ENCODE measurements at regions not wholly inside any gene's neighbourhood (a gene's known extent, or its start where the extent isn't known, plus 50 kb on each side); places are given as distances from the start of the nearest gene placed in this dataset.

DNA sequence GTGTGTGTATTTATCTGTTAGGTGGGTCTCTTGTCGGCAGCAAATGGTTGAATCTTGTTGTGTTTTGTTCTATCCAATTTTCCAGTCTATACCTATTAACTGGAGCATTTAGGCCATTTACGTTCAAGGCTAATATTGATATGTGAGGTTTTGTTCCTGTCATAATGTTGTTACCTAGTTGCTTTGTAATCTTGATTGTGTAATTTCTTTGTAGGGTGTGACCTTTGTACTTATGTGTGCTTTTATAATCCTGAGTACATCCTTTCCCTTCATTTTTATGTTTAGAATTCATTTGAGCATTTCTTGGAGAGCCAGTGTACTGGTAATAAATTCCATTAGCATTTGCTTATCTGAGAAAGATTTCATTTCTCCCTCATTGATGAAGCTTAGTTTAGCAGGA, 83.0 kb upstream of the MIR17HG start:
- H3K36me3 ChIP-seq: no peaks in the 10 kb centered on the region
- TF ChIP-seq, protein P1, sequence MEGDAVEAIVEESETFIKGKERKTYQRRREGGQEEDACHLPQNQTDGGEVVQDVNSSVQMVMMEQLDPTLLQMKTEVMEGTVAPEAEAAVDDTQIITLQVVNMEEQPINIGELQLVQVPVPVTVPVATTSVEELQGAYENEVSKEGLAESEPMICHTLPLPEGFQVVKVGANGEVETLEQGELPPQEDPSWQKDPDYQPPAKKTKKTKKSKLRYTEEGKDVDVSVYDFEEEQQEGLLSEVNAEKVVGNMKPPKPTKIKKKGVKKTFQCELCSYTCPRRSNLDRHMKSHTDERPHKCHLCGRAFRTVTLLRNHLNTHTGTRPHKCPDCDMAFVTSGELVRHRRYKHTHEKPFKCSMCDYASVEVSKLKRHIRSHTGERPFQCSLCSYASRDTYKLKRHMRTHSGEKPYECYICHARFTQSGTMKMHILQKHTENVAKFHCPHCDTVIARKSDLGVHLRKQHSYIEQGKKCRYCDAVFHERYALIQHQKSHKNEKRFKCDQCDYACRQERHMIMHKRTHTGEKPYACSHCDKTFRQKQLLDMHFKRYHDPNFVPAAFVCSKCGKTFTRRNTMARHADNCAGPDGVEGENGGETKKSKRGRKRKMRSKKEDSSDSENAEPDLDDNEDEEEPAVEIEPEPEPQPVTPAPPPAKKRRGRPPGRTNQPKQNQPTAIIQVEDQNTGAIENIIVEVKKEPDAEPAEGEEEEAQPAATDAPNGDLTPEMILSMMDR (IDR thresholded peaks at IDR 0.05; ENCODE audit: borderline replicate concordance): no peak
- intact Hi-C loops (cut with micrococcal nuclease): no loop called here

DNA sequence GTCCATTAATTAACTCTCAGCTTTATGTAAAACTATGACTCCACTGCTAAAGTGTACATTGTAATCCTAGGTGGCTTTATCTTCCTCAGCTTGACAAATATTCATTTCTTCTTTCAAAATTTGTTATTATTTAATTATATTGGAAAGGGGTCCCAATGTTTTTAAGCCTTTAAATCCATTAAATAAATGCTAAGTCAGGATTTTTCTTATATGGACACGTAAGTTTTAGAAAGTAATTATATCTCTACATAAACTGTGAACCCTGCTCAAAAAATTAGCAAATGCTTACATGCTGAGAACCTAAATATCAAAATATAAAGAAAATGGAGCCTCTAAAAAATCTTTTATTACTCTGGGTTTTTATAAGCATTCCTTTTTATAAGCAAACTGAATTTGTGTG, 78.2 kb upstream of the MIR17HG start:
- TF ChIP-seq, protein P1 (IDR thresholded peaks at IDR 0.05; ENCODE audit: borderline replicate concordance): no peak
- DNase-seq: no peak
- Histone ChIP-seq H3K27me3 (ENCODE audit: low read depth) (no peaks in the 10 kb centered on the region), H3K4me3 (no peak overlapping the region), H3K36me3 (no peaks in the 10 kb centered on the region), H3K27ac (replicated peaks) (no peak overlapping the region), H3K9me3 (replicated peaks) (peaks cover 21% of the 10 kb centered on the region), H3K4me1 (no peaks in the 10 kb centered on the region)
- intact Hi-C loops (cut with micrococcal nuclease): no loop called here

More for the DNA sequence above, 83.0 kb upstream of the MIR17HG start:
- Histone ChIP-seq H3K4me1 (no peaks in the 10 kb centered on the region), H3K27me3 (ENCODE audit: low read depth) (no peaks in the 10 kb centered on the region), H3K4me3 (no peak overlapping the region), H3K27ac (replicated peaks) (no peak overlapping the region), H3K9me3 (replicated peaks) (peaks cover 34% of the 10 kb centered on the region)
- no peak for DNase-seq

DNA sequence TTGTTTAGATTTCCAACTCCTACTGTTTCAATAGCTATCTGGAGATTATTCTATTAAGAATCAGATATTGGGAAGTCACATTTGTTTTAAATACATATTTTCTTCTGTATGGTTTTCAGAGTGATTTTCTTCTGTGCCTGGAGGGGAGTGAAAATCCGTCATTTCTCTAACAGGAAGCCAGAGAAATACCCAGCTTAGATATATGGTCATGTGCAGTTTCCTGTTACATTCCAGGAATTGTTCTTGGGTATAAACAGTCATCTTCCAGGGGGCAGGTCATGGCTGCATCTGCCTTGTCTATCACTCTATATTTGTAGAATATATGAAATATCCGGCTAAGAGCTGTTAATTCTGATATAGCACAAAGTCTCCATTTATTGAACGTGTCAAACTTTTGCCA, 77.5 kb upstream of the MIR17HG start:
- H3K9me3 ChIP-seq (replicated peaks): peaks cover 13% of the 10 kb centered on the region
- no peak overlapping the region for H3K4me3 ChIP-seq
- no peak for DNase-seq
- intact Hi-C loops (cut with micrococcal nuclease): no loop called here
- TF ChIP-seq, protein P1 (IDR thresholded peaks at IDR 0.05; ENCODE audit: borderline replicate concordance): no peak
- no peak overlapping the region for H3K27ac ChIP-seq (replicated peaks)
- H3K27me3 ChIP-seq (ENCODE audit: low read depth): no peaks in the 10 kb centered on the region
- no peaks in the 10 kb centered on the region for H3K4me1 ChIP-seq
- no peaks in the 10 kb centered on the region for H3K36me3 ChIP-seq

DNA sequence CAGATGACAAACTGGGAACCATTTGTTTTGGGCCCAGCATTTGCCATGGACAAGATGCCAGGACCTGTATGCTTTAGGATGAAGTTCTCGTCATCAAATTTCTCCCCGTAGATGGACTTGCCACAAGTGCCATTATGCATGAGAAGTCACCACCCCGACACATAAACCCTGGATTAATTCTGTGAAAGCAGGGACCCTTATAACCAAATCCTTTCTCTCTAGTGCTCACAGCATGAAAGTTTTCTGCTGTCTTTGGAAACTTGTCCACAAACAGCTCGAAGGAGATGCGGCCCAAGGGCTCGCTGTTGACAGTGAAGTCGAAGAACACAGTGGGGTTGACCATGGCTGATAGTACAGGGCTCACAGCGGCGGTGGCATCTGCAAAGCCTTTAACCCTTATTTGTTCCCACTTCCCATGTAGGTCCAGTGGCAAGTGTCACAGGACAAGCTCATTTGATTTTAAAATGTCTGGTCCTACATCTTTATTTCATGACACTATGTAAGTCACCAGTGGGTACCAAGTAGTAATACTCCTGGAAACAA, 75.2 kb upstream of the MIR17HG start:
- no peak overlapping the region for H3K27ac ChIP-seq (replicated peaks)
- no peak overlapping the region for H3K4me3 ChIP-seq
- H3K4me1 ChIP-seq: no peaks in the 10 kb centered on the region
- H3K27me3 ChIP-seq (ENCODE audit: low read depth): no peaks in the 10 kb centered on the region
- no peaks in the 10 kb centered on the region for H3K36me3 ChIP-seq
- intact Hi-C loops (cut with micrococcal nuclease): no loop called here
- H3K9me3 ChIP-seq (replicated peaks): peaks cover 3% of the 10 kb centered on the region
- no peak for DNase-seq
- TF ChIP-seq, protein P1 (IDR thresholded peaks at IDR 0.05; ENCODE audit: borderline replicate concordance): no peak

DNA sequence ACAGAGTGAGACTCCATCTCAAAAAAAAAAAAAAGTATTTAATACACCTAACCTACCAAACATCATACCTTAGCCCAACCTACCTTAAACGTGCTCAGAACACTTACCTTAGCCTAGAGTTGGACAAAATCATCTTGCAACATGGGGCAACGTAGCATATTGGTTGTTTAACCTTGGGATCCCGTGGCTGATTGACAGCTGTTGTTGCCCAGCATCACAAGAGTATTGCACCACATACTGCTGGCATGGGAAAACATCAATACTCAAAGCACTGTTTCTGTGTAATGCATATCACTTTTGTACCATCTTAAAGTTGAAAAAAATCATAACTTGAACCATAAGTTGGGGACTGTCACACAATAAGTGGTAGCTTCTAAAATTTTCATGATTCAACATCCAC, 73.8 kb upstream of the MIR17HG start:
- H3K27ac ChIP-seq (replicated peaks): no peak overlapping the region
- TF ChIP-seq, protein P1 (IDR thresholded peaks at IDR 0.05; ENCODE audit: borderline replicate concordance): no peak
- H3K9me3 ChIP-seq (replicated peaks): peaks cover 3% of the 10 kb centered on the region
- no peaks in the 10 kb centered on the region for H3K27me3 ChIP-seq (ENCODE audit: low read depth)
- intact Hi-C loops (cut with micrococcal nuclease): no loop called here
- no peaks in the 10 kb centered on the region for H3K4me1 ChIP-seq
- DNase-seq: no peak
- H3K4me3 ChIP-seq: no peak overlapping the region
- H3K36me3 ChIP-seq: no peaks in the 10 kb centered on the region

Data from left ventricle myocardium inferior (tissue), 1 donor.